Heart left ventricle (tissue), 16 donors: ENCODE measurements at regions not wholly inside any gene's neighbourhood (a gene's known extent, or its start where the extent isn't known, plus 50 kb on each side); places are given as distances from the start of the nearest gene placed in this dataset.

Experiments used
- ATAC-seq, 4 donors: fragments of 200-7000 bp; cut with Tn5 transposase; one replicate each; pipeline ENCODE4 v1.9.1; 2020 to 2022; ENCODE audit warnings: moderate library complexity in 4 of 4, mild to moderate bottlenecking in 3 of 4, moderate number of reproducible peaks in 1 of 4
- DNase-seq, 5 donors: peaks; one replicate each; pipeline ENCODE4 v3.0.0-alpha.2; 2020
- H3K27ac ChIP-seq, 12 donors: fragments of 200-600 bp; sonication (generic) in 4 of 12; one replicate each; pipeline versions ENCODE4 v1.5.0 to v1.8.0; 2016 to 2022; ENCODE audit warnings: mild to moderate bottlenecking in 2 of 12
- H3K27me3 ChIP-seq, 9 donors: fragments of 200-600 bp; sonication (generic) in 2 of 9; one replicate each; pipeline versions ENCODE4 v1.5.1 to v1.8.0; 2016 to 2022; ENCODE audit warnings: mild to moderate bottlenecking in 3 of 9
- H3K36me3 ChIP-seq, 9 donors: fragments of 200-600 bp; sonication (generic) in 2 of 9; one replicate each; pipeline versions ENCODE4 v1.5.0 to v1.8.0; 2018 to 2022; ENCODE audit warnings: mild to moderate bottlenecking in 2 of 9
- H3K4me1 ChIP-seq, 12 donors: fragments of 200-600 bp; sonication (generic) in 4 of 12; one replicate each; pipeline versions ENCODE4 v1.5.0 to v1.8.0; 2016 to 2022; ENCODE audit warnings: mild to moderate bottlenecking in 3 of 12
- H3K4me3 ChIP-seq, 12 donors: fragments of 200-600 bp; sonication (generic) in 4 of 12; one replicate each; pipeline versions ENCODE4 v1.5.0 to v1.8.0; 2017 to 2022; ENCODE audit warnings: mild to moderate bottlenecking in 9 of 12, moderate library complexity in 4 of 12
- H3K9me3 ChIP-seq, 12 donors: fragments of 200-600 bp; sonication (generic) in 4 of 12; one replicate each; pipeline versions ENCODE4 v1.5.0 to v1.8.0; 2016 to 2022; ENCODE audit warnings: mild to moderate bottlenecking in 1 of 12
- CTCF ChIP-seq, 12 donors: fragments of 200-600 bp; sonication (generic) in 4 of 12; IDR thresholded peaks; one replicate each; pipeline versions ENCODE4 v1.5.0 to v1.8.0; 2018 to 2022; ENCODE audit warnings: antibody characterized with exemption in 12 of 12, mild to moderate bottlenecking in 5 of 12
- POLR2A ChIP-seq, 2 donors: fragments of 450-650 bp; IDR thresholded peaks; one replicate each; pipeline ENCODE4 v1.6.1; 2017; ENCODE audit warnings: antibody characterized with exemption in 2 of 2, mild to moderate bottlenecking in 2 of 2, moderate library complexity in 2 of 2
- WGBS, 4 donors: extraction: QIAGEN DNeasy Blood & Tissue Kit in 2 of 4; methylation state at CpG; one replicate each; pipeline versions ENCODE4 v1.1.5 to v1.1.7; 2013 to 2018; 5-methylcytosine and 5-hydroxymethylcytosine counted together
- intact Hi-C, 10 donors: fragments of 100-400 bp; cut with DNase I; formaldehyde crosslinking; loops; one replicate each; pipeline versions ENCODE4 v1.11.1 to v1.14.2; 2022
- donor health status: ischemic (EF 13 %, LVEDD 7.1; RV severe dilation, severe dysfunction).
- donor health status: healthy with polysubstance abuse.
- donor health status: DM: no; HTN: yes; CAD: no.
- donor health status: DM: no; HTN: no; CAD: no.
- donor health status: ischemic (EF 25% LVEDD 6.9; RV normal size, moderate dysfunction).
- donor health status: ischemic (EF 25% LVEDD 5.7; RV mildly dilated, moderate dysfunction).
- donor health status: healthy.
- donor health status: DM: yes; HTN: yes; CAD: no.
- donor health status: ischemic (EF 35%, LVEDD 5.7; RV mildly dilated, moderate dysfunction).
- donor health status: nonischemic (EF 11% LVEDD 7.7; RV severe dilation, severe dysfunction).
- donor health status: DM: yes; HTN: yes; CAD: no.
- donor health status: PGD.
- donor health status: ischemic (EF 29% LVEDD 5.4; RV normal size, mild dysfunction).
- donor health status: nonischemic (EF 23%, LVEDD 6.1; RV moderate dilation, normal function).

DNA sequence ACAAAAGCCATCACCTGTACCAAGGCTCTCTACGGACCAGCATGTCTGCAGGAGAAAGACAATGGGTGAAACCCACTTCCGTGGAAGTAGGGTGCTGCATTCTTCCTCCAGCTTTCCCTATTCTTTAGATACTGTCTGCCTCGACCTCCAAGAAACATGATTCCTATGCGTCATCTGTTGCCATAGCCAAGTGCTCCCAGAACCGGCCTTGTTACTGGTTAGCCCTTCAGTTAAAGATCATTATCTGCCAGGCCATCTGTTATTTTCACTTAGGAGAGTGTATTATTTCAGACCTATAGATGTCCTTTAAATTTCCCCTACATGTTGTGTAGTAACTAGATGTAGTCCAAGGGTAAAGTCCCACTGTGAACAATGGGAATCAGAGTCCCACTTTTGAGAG lies 89.0 kb upstream of the KIAA1217 start:
- TF ChIP-seq POLR2A (IDR thresholded peaks at IDR 0.05) (no peak), CTCF (IDR thresholded peaks at IDR 0.05) (no peak)
- H3K4me1 ChIP-seq = peaks cover 3 to 17% (median 12%) of the 10 kb centered on the region in 12 donors
- H3K27ac ChIP-seq = peak overlapping the region; percentile 33 to 75 (median 60)
- H3K9me3 ChIP-seq = no peaks in the 10 kb centered on the region
- DNase-seq (no peak), ATAC-seq (peak in 1 of 4 donors; percentile 29)
- 62 to 73% (median 65%) methylated on average over 5 of the region's 5 CpGs for WGBS, 4 donors
- no peaks in the 10 kb centered on the region for H3K27me3 ChIP-seq
- no peaks in the 10 kb centered on the region for H3K36me3 ChIP-seq
- peak overlapping the region in 10 of 12 donors; percentile 12 to 49 (median 40) for H3K4me3 ChIP-seq
- intact Hi-C loops = loop anchor here in 3 of 10 donors (5.0 to 10.0 kb wide), 4 partner anchors 75 to 125 kb away; no protein-coding TSS in a partner anchor

DNA sequence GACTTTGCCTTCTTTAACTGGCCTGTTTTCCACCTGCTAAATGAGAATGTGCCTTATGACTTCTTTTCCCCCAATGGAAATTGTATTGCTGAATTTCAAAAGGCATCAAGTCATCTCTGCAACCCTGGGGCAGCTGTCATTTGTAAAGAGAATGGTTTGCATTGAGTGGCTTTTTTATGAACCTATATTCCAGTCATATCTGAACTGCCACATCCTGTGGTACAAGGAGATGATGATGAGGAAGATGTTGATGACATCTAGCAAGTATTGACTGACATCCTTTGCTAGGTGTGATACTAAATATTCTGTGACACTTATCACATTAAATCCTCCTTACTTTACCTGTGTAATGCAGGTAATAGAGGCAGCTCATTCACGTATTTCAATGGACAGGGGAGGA lies 88.3 kb upstream of the KIAA1217 start:
- DNase-seq = no peak
- TF ChIP-seq CTCF (IDR thresholded peaks at IDR 0.05) = no peak
- TF ChIP-seq POLR2A (IDR thresholded peaks at IDR 0.05) = no peak
- intact Hi-C loops = no loop called here
- Histone ChIP-seq H3K36me3 (no peaks in the 10 kb centered on the region), H3K9me3 (no peaks in the 10 kb centered on the region), H3K4me3 (peak overlapping the region in 9 of 12 donors; percentile 6 to 49 (median 40)), H3K27me3 (no peaks in the 10 kb centered on the region), H3K27ac (peak overlapping the region in 7 of 12 donors; percentile 48 to 75 (median 60)), H3K4me1 (peaks cover 0 to 9% (median 5%) of the 10 kb centered on the region in 12 donors)
- 68 to 77% (median 70%) methylated on average over 1 of the region's 1 CpG for WGBS, 4 donors
- ATAC-seq = no peak

- Histone ChIP-seq H3K27ac (no peak overlapping the region), H3K27me3 (no peaks in the 10 kb centered on the region), H3K36me3 (no peaks in the 10 kb centered on the region), H3K9me3 (no peaks in the 10 kb centered on the region), H3K4me3 (no peak overlapping the region), H3K4me1 (peaks cover 0 to 22% (median 10%) of the 10 kb centered on the region in 12 donors)
- WGBS, 4 donors = 47 to 56% (median 55%) methylated on average over 2 of the region's 2 CpGs
- DNase-seq (no peak), ATAC-seq (no peak)
- intact Hi-C loops = loop anchor here in 1 of 10 donors (5.0 kb wide), 1 partner anchor 35 kb away; no protein-coding TSS in a partner anchor
- TF ChIP-seq CTCF (IDR thresholded peaks at IDR 0.05) (no peak), POLR2A (IDR thresholded peaks at IDR 0.05) (no peak)
These were observed 81.4 kb upstream of the KIAA1217 start for GRCh38 chr10:24127516-24127915.

- no peak for TF ChIP-seq POLR2A (IDR thresholded peaks at IDR 0.05)
- no peak for TF ChIP-seq CTCF (IDR thresholded peaks at IDR 0.05)
- peaks cover 0 to 22% (median 10%) of the 10 kb centered on the region in 12 donors for H3K4me1 ChIP-seq
- no peaks in the 10 kb centered on the region for H3K27me3 ChIP-seq
- ATAC-seq (no peak), DNase-seq (no peak)
- intact Hi-C loops = loop anchor here in 1 of 10 donors (5.0 kb wide), 1 partner anchor 34 kb away; no protein-coding TSS in a partner anchor
- WGBS, 4 donors = 42 to 59% (median 51%) methylated on average over 9 of the region's 9 CpGs
- no peak overlapping the region for H3K27ac ChIP-seq
- H3K36me3 ChIP-seq = no peaks in the 10 kb centered on the region
- no peak overlapping the region for H3K4me3 ChIP-seq
- no peaks in the 10 kb centered on the region for H3K9me3 ChIP-seq
These were observed 80.7 kb upstream of the KIAA1217 start for GRCh38 chr10:24128066-24128730.
